ENCODE measurements at regions not wholly inside any gene's neighbourhood (a gene's known extent, or its start where the extent isn't known, plus 50 kb on each side); places are given as distances from the start of the nearest gene placed in this dataset.

- no peaks in the 10 kb centered on the region for H3K9me1 ChIP-seq (ENCODE audit: insufficient read depth, low read length)
- no peak overlapping the region for H4K91ac ChIP-seq (ENCODE audit: insufficient read depth, low read depth, low read length)
- no peak overlapping the region for H3K27ac ChIP-seq (ENCODE audit: insufficient read depth, low read length)
- H2BK15ac ChIP-seq (ENCODE audit: low read depth, low read length), result no peak overlapping the region
- no peak overlapping the region for H4K8ac ChIP-seq (ENCODE audit: low read depth in 2 of 2, low read length in 2 of 2)
- CTCF ChIA-PET, result no interaction called here
- no peak for TF ChIP-seq CTCF (conservative IDR thresholded peaks at IDR 0.05; ENCODE audit: low read depth, low read length)
- TF ChIP-seq POLR2A (IDR thresholded peaks at IDR 0.05; ENCODE audit: low read depth, low read length), result no peak
- TF ChIP-seq MAZ (IDR thresholded peaks at IDR 0.05; ENCODE audit: borderline replicate concordance, low read depth, low read length), result no peak
- TF ChIP-seq ELK1 (IDR thresholded peaks at IDR 0.05; ENCODE audit: borderline replicate concordance, low read depth, low read length), result no peak
- TF ChIP-seq SMC3 (IDR thresholded peaks at IDR 0.05; ENCODE audit: low read depth, low read length), result no peak
- no peak for TF ChIP-seq FOS (IDR thresholded peaks at IDR 0.05; ENCODE audit: low read depth, low read length)
- TF ChIP-seq RCOR1 (IDR thresholded peaks at IDR 0.05; ENCODE audit: insufficient replicate concordance, low read length), result no peak
- no peak for TF ChIP-seq CEBPB (IDR thresholded peaks at IDR 0.05; ENCODE audit: low read depth, low read length)
- TF ChIP-seq BHLHE40 (IDR thresholded peaks at IDR 0.05; ENCODE audit: low read depth, low read length), result no peak
- no peak for TF ChIP-seq RFX5 (IDR thresholded peaks at IDR 0.05; ENCODE audit: low read depth, low read length)
- TF ChIP-seq USF2 (IDR thresholded peaks at IDR 0.05; ENCODE audit: low read depth, low read length), result no peak
- TF ChIP-seq RAD21 (IDR thresholded peaks at IDR 0.05; ENCODE audit: low read length), result no peak
- no peak for TF ChIP-seq NFE2L2 (IDR thresholded peaks at IDR 0.05; ENCODE audit: low read depth, low read length)
- no peak for TF ChIP-seq CHD1 (IDR thresholded peaks at IDR 0.05; ENCODE audit: low read depth, low read length)
- no peak for TF ChIP-seq MAFK (IDR thresholded peaks at IDR 0.05; ENCODE audit: low read depth, low read length)
- TF ChIP-seq MXI1 (IDR thresholded peaks at IDR 0.05; ENCODE audit: borderline replicate concordance, low read depth, low read length), result no peak
- H4K5ac ChIP-seq (ENCODE audit: low read depth, low read length), result no peak overlapping the region
- POLR2A ChIA-PET (ENCODE audit: unreplicated experiment), result no interaction called here
- no peak overlapping the region for H2AFZ ChIP-seq (replicated peaks; ENCODE audit: low read length, poor library complexity)
- no peaks in the 10 kb centered on the region for H3K4me1 ChIP-seq (ENCODE audit: control insufficient read depth, insufficient read depth, low read length)
- H3K79me1 ChIP-seq (ENCODE audit: low read depth in 1 of 2, low read length in 2 of 2), result no peaks in the 10 kb centered on the region
- no peaks in the 10 kb centered on the region for H3K27me3 ChIP-seq (ENCODE audit: control insufficient read depth, insufficient read depth, low read length)
- no peak overlapping the region for H3K9ac ChIP-seq (ENCODE audit: low read depth, low read length)
- no peak for ATAC-seq (ENCODE audit: low read depth)
- H4K20me1 ChIP-seq (ENCODE audit: insufficient read depth, low read length), result no peaks in the 10 kb centered on the region
- H3K23ac ChIP-seq (ENCODE audit: low read depth, low read length), result no peak overlapping the region
- H3K36me3 ChIP-seq (ENCODE audit: control insufficient read depth, insufficient read depth, low read length), result no peaks in the 10 kb centered on the region
- H3K56ac ChIP-seq (ENCODE audit: extremely low read depth, insufficient read depth, low read length), result no peak overlapping the region
- no peak overlapping the region for H2AK9ac ChIP-seq (replicated peaks; ENCODE audit: low read depth, low read length, poor library complexity)
- no peak for DNase-seq
- H3K4ac ChIP-seq (ENCODE audit: low read depth, low read length), result no peak overlapping the region
- no peak overlapping the region for H3K14ac ChIP-seq (replicated peaks; ENCODE audit: low read depth, low read length)
- no peak overlapping the region for H3K18ac ChIP-seq (ENCODE audit: low read depth, low read length)
- dilution Hi-C loops (cut with HindIII; ENCODE audit: low sequenced_read_pairs, unreplicated experiment) (no loop called here), intact Hi-C loops (cut with micrococcal nuclease) (no loop called here), in situ Hi-C loops (cut with MboI; ENCODE audit: low sequenced_read_pairs) (no loop called here)
- no peak overlapping the region for H2BK20ac ChIP-seq (ENCODE audit: low read depth, low read length)
- H2BK120ac ChIP-seq (ENCODE audit: low read depth, low read length), result no peak overlapping the region
- H3K4me2 ChIP-seq (ENCODE audit: low read depth, low read length), result no peak overlapping the region
- no peak overlapping the region for H2AK5ac ChIP-seq (ENCODE audit: low read depth, low read length)
- no TSS peak for BruUV-seq (replicated peaks)
- no peak overlapping the region for H2BK5ac ChIP-seq (ENCODE audit: low read depth, low read length, poor library complexity, severe bottlenecking)
- H3K9me3 ChIP-seq (ENCODE audit: control insufficient read depth, insufficient read depth, low read length), result peaks cover 4% of the 10 kb centered on the region
- no peak overlapping the region for H3K4me3 ChIP-seq (ENCODE audit: insufficient read depth, low read depth, low read length)
These were observed 367.1 kb upstream of the IZUMO3 start for GRCh38 chr9:24912767-24913166.

Data from IMR-90 (cell line).